Stimulated activated CD4-positive, alpha-beta T cell treated with anti-CD3 and anti-CD28 coated beads, Interleukin-4, amount 100 ng/mL, for 48 hours (primary cell): ENCODE measurements at regions not wholly inside any gene's neighbourhood (a gene's known extent, or its start where the extent isn't known, plus 50 kb on each side); places are given as distances from the start of the nearest gene placed in this dataset.

Source experiments
- DNase-seq, 2 donors: peaks; one replicate each; pipeline ENCODE4 v3.0.0-alpha.2; 2020; ENCODE audit warnings: low read depth in 2 of 2

GRCh38 chr17:73694491-73694890 lies 50.2 kb upstream of the SDK2 start:
- DNase-seq = no peak

DNA sequence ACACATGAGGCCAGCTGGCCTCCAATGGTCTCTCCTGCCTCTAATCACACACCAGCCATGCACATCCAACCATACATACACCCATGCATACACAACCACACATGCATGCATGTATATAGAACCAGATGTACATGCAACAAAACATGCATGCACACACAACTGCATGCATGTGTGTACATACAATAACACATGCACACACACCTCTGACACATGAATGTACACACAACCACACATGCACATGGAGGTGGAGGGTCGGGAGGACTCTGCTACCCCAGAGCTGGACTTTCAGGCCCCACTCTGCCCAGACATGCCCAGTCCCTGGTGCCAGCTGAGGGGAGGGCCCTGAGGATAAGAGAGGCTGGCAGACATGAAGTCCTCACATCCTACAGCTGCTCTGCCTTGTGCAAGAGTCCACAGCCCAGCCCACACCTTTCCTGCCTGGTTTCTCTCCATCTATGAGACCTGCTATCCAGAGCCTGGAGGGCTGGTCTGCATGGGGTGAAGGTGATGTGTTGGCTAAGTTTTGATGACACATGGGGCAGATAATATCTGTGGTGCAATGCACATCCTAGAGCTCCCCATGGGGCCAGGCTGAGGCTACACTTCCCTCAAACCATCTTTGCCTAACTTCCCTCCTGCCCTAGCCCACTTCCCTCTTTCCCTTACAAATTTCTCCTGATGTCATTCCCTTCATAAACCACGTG lies 50.9 kb upstream of the SDK2 start:
- DNase-seq = no peak

GRCh38 chr17:73696251-73696650 lies 52.0 kb upstream of the SDK2 start:
- no peak for DNase-seq

- DNase-seq = no peak
These were observed 53.6 kb upstream of the SDK2 start for GRCh38 chr17:73697872-73698271.

DNA sequence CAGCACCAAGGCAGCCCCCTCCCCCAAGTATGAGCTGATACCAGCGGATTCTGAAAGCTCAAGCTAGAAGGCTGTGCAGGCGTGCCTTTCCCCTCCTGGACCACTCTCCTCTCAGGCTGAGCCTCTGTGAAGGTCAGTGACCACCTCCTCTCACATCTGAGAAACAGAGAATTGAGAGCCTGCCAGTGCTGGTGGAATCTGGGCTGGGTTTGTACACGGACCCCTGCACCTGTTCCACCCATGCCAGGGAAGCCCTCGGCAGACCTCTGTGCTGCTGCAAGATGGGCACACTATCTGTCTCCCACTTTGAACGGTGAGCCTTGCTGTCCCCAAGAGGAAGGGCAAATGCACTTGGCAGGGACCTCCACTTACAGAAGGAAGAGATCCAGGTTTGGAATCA lies 54.7 kb upstream of the SDK2 start:
- no peak for DNase-seq

DNA sequence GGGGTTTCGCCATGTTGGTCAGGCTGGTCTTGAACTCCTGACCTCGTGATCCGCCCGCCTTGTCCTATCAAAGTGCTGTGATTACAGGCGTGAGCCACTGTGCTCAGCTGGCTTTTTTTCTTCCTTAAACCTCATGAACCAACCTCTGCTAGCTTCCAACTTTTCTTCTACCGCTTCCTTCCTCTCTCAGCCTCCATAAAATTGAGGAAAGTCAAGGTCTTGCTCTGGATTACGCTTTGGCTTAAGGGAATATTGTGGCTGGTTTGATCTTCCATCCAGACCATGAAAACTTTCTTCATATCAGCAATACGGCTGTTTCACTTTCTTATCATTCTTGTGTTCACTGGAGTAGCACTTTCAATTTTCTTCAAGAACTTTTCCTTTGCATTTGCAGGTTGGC lies 57.5 kb upstream of the SDK2 start:
- DNase-seq = no peak

DNA sequence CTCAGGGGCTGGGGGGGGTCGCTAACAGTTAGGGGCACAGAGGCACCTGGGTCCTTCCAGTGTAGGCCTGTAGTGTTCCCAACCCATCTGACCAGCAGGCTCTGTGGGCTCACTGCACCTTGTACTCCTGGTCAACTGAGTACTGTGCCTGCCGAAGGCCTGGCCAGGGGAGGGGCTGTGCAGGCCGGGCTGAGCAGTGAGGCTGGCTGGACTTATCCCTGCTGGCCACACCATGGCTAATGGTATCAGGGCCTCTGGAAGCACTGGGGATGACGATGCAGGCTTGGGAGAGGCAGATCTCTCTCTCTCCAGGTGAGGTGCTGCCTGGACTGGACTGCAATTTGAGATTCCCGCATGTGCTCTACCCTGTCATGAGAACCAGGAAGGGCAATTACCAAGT lies 58.9 kb upstream of the SDK2 start:
- DNase-seq = no peak

DNA sequence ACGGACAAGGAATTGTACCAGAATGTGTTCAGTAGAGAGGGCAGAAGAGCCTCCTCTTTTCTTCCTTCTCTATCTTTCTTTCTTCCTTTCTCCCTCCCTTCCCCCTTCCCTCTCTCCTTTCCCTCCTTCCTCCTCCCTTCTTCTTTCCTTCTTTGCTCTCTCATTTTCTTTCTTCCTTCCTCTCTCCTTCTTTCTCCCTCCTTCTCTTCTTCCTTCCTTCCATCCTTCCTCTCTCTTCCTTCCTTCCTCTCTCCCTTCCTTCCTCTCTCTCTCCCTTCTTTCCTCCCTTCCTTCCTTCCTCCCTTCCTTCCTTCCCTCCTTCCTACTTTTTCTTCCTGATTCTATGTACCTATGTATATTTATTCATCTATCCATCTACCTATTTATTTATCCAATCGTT lies 59.7 kb upstream of the SDK2 start:
- no peak for DNase-seq

DNA sequence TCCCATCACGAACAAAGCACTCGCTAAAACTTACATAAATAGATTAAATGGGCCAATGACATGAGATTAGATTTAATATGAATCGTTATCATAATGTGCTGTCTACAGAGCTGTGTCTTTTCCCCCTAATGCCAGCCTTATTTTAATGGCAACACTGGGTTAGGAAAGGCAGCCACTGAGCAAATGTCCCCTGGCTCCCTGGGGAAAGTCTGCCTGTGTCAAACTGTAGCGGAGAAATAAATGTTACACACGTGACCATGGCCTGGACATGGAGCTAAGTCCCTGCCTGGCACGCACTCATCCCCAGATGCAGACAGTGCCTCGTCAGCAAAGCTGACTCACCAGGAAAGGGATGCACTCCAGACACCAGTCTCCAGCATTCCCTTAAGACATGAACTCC lies 61.3 kb upstream of the SDK2 start:
- no peak for DNase-seq

DNA sequence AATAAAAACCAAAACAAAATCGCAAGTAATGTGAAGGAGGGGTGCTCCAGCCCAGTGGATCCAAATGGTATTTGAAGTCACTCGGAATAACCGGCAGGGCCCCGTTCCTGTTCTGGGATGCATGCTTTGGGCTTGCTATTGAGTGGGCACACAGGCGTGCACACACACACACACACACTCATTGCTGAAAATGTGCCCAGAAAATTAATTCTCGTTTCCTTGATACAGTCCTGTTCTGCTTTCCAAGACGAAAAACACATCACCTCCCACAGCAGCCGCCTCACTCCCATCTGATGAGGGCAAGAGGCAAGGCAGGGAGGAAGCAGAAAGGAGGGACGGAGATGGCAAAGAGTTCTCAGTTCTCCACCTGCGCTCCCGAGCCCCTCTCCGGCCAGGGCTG lies 62.2 kb upstream of the SDK2 start:
- DNase-seq = no peak

DNA sequence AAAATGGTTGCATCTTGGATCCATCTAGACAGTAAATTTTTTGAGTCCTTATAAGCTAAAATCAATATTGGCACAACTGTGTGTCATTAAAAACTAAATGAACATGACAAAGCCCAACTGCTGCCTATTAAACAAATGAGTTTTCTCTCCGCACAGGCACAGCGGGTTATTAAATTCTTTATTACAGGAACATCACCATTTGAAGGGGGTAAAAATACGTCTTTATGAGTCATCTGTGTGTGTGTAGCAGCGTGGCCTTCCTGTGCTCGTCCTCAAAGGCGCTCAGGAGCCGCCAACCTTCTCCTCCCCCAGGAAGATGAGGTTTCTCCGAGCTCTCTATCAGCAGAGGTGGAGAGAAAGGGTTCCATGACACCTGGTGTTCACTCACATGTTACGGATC lies 62.6 kb upstream of the SDK2 start:
- DNase-seq = no peak

GRCh38 chr17:73707358-73707757 lies 63.1 kb upstream of the SDK2 start:
- DNase-seq = no peak

DNA sequence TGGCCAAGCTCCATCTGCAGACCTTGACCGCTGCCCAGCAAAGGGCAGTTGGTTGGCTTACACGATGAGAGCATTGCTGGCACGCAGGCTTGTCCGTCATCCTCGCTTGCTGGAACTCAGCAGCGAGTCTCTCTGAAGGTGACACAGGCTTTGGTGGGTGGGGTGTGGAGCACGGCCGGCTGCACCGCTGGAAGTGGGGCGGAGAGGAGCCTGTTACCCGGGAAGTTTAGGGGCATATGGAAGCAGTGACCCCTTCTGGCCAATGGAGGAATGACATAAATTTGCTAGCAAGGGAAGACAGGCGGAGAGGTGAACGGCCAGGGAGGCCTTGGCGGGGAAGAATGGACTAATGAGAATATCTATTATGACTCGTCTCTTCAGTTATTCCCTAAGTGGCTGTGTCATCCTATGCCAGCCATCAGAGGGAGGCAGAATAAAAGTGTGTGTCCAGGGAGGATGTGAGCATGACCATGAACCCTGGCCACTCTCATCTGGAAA lies 65.9 kb upstream of the SDK2 start:
- peak; percentile 60 for DNase-seq

DNA sequence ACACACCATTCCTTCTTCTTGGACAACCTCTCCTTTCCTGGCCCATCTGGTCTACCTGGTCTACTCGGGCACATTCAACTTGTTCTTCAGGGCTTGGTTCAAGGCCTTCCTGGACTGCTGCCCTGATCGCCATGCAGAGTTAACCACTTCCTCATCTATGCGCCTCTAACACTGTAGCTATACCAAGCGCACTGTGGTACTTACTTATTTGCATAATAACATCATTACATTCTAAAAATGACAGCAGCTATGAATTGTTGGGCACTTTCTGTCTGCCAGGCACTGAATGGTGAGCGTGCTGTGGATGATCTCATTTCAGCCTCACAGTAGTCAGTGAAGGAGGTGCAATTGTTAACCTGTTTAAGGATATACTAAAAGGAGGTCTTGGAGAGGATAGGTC lies 66.9 kb upstream of the SDK2 start:
- DNase-seq = no peak

GRCh38 chr17:73711916-73712315 lies 67.7 kb upstream of the SDK2 start:
- no peak for DNase-seq

DNA sequence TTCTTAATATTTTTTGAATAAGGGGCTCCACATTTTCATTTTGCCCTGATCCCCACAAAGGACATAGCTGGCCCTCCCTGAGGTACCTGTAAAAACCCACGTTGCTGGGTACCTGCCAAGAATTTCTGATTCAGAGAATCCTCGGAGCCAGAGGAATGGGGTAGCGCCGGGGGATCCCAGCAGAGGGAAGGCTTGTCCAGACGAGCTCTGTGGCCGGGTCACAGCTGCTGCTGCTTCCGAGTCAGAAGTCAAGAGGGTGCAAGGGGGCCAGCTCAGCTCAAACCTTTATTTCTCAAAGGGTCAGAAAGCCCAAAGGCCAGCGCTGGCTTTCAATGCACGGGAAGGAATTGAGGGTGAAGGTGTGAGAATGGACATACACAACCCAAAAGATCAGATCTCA lies 68.9 kb upstream of the SDK2 start:
- DNase-seq = no peak

GRCh38 chr17:73715769-73716168 lies 71.5 kb upstream of the SDK2 start:
- no peak for DNase-seq

DNA sequence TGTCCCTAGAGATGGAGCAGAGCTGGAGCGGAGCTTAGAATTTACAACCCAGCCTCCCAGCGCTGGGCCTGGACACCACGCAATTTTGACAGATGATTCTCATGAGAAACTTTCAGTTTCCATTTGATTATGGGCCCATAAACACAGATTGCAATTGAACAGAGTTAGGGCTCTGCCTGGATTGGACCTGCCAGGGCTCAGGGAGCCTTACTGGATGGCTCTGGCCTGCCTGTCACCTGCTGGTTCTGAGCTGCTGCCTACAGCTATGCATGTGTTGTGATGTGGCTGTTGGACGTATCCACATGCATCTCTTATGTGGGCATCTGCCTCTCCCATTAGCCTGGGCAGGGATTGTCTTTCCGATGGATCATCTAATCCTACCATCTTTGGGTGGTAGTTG lies 73.4 kb upstream of the SDK2 start:
- DNase-seq = no peak

GRCh38 chr17:73718362-73718761 lies 74.1 kb upstream of the SDK2 start:
- no peak for DNase-seq

- no peak for DNase-seq
These were observed 74.7 kb upstream of the SDK2 start for GRCh38 chr17:73718912-73719311.

GRCh38 chr17:73719588-73720071 lies 75.4 kb upstream of the SDK2 start:
- no peak for DNase-seq

- no peak for DNase-seq
These were observed 76.1 kb upstream of the SDK2 start for GRCh38 chr17:73720187-73720834.

DNA sequence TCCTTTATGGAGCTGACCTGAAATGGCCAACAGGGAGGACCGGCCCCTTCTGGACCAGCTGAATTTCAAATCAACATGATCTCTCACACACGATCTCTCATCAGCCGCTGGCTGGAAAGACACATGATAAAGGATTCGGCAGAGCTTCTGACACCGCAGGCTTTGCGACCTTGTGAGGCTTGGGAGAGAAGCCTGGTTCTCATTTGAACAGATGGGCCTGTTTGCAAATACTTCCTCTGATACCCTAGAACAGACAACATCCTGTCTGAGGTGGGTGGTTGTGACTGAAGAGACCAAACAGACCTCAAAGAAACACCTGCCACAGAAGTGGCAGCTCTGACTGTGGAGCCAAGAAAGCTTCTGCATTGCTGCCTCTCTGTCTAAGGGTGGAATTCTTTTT lies 77.9 kb upstream of the SDK2 start:
- DNase-seq = no peak

- no peak for DNase-seq
These were observed 79.1 kb upstream of the SDK2 start for GRCh38 chr17:73723317-73723716.
